Stimulated activated CD4-positive, alpha-beta T cell treated with anti-CD3 and anti-CD28 coated beads, Interleukin-12 subunit alpha, Interleukin-12 subunit beta, amount 100 ng/mL, for 4 hours (primary cell): ENCODE measurements at regions not wholly inside any gene's neighbourhood (a gene's known extent, or its start where the extent isn't known, plus 50 kb on each side); places are given as distances from the start of the nearest gene placed in this dataset.

Experiments
- DNase-seq: peaks from one replicate; pipeline ENCODE4 v3.0.0-alpha.2; 2020

GRCh38 chr1:209454340-209454994 is 129.0 kb upstream of the CAMK1G start:
- DNase-seq, result no peak

GRCh38 chr1:209455145-209455544 is 128.4 kb upstream of the CAMK1G start:
- no peak for DNase-seq

GRCh38 chr1:209455661-209456358 is 127.7 kb upstream of the CAMK1G start:
- DNase-seq, result no peak

DNA sequence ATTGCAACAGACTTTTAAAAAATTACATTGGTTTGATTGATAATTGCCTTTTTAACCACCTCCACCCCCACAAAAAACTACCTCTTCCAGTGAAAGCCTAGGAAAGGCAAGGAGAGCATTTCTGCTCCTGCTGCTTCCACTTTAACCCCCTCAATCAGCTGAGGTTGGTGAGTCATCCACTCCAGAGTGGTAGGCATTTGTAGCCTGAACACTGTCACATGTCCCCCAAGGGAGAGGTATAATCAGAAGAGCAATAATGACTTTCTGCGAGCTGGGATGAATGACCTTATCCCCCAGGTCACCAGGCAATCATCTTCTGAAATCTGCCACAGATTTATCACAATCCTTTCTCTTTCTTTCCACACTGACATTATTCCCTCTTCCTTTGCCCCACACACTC is 126.6 kb upstream of the CAMK1G start:
- DNase-seq, result no peak

DNA sequence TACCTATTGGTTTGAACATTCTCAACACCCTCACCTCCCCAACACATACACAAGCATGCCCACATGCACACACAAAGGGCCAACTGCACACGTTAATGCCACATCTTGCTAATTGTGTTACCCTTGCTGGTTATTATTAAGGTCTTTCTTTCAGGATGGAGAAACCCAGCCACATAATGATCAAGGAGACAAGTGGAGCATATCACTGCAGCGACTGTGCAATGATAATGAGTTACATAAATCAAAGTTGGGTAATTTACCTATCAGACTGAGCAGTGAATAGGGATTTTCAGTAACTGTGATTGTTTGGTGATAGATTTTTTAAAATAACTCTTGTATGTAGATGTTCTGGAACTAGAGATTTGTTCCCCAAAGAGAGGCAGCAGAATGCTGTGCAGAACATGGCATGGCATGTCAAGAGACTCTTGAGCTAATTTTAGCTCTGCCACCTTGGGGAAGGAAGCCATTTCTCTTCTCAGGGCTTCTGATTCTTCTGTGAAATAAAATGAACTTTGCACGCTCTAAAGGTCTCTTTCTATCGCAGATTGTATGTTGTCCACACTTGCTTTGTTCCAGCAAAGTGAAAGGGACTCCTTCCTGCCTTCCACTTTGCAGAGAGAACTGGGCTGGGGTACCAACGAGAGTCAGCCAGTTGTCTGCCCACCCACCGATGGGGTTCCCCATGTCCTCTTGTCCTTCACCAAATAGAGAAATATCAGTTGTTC is 126.0 kb upstream of the CAMK1G start:
- DNase-seq, result no peak

DNA sequence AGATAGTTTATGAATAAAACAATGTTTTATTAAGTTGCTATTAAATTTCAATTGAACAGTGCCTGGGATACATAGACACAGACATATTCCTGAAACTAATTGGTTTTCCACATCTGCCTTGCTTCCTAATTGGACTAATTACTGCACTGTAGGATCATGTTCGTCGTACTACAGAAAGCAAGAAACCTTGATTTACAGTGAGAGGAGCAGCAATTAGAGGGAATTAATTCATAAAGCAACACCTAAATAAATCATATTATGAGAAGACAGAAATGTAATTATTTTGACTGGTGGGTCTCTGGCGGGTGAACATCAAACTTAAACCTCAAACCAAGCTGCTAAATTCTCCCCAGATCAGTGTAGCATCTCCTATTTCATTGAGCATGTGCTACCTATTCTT is 124.6 kb upstream of the CAMK1G start:
- DNase-seq, result no peak

DNA sequence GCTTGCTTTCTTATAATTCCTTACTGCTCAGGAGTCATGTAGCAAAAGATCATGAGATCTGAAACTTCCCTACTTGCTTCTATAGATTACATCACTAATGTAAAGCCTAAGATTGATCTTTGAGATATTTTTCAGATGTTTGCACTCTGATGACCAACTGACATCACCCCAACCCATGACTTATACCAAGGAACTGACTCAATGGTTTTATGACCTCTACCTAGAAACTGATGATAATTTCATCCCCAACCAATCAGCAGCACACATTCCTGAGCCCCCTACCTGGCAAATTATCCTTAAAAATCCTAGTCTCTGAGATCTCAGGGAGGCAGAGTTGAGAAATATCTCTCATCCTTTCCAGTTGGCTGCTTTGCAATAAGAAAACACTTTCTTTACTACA is 122.3 kb upstream of the CAMK1G start:
- no peak for DNase-seq

- DNase-seq, result no peak
Observed at GRCh38 chr1:209462433-209462832, 121.1 kb upstream of the CAMK1G start.

DNA sequence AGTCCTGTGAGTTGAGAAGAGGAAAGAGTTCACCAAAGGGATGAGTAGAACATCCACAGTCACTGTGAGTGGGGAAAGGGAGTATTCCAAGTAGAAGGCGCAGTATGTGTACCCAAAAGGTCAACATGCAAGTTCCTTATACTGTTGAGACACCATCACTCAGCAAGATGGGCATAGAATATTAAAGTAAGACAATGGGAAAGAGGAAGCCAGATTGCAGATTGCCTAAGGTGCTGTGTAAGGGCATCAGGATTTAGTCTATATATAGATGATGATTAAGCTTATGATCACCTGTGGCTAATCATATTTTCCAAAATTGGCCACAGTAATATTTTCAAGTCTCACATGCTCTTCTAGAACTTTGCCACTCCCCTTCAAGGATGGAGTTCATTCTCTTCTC is 120.1 kb upstream of the CAMK1G start:
- DNase-seq, result no peak

DNA sequence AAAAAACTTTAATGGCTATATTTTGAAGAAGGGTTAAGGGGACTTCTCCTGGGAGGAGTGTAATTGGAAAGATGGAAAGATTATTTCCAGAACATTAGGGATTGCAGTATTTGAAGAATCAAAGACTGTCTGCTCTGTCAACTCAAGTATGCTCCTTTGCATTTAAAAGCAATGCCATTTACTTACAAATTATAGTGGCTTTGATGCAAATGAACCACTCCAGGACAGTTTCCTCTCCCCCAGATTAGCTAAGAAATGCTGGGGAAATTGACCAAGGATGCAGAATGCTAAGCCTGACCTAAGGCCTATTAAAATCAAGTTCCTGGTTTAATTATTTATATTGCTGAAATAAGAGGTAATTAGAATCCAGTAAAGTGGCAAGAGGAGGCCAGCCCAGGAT is 110.5 kb upstream of the CAMK1G start:
- DNase-seq, result no peak

DNA sequence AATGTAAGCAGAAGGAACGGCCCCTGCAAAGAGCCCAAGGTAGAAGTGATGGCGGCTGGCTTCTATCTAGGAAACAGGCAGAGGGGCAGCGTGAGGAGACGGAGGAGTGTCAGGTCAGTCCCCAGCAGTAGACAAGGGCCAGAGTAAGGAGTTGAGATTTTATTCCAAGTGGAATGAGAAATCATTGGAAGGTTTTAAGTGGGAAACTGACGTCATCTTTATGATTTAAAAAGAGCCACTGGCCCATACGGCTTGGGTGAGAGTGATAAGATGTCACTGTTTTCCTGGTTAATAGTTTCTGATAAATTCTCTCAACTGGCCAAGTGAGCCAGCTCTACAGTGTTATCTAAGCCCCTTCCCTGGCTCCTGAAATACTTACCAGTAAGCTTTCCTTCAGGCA is 103.2 kb upstream of the CAMK1G start:
- DNase-seq, result no peak

GRCh38 chr1:209483691-209484090 is 99.8 kb upstream of the CAMK1G start:
- DNase-seq, result no peak

DNA sequence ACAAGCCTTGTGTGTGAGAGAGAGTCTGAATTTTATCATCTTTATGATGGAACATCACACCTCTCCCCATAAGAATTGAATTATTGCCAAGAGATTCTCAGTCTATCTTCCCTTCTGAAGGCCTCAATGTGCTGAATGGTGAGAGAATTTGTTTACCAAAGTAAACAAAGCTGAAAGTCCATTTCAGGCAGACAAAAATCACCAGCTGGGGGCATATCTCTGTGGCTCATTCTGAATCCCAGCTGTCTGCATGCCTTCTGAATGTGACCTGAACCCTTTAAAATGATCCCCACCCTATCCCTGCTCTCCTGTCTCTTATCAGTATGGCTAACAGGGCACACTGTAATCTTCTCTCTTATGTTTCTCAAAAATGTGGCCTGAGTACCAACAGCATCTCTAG is 99.1 kb upstream of the CAMK1G start:
- DNase-seq, result no peak

GRCh38 chr1:209485167-209485566 is 98.3 kb upstream of the CAMK1G start:
- DNase-seq, result no peak

DNA sequence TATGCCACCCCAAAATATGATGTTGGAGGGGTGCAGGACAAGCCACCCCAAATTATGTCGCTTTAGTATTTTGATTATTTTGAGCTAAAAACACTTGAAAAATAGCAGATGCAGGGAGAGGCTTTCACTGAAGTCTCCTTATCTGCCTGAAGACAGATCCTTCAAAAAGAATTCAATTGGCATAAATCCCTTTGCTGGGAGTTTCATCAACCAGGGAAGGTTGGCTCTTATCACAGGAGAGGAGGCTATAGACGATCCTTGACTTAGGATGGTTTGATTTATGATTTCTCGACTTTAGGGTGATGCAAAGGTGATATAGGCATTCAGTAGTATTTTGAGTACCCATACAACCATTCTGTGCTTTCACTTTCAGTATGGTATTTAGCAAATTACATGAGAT is 97.8 kb upstream of the CAMK1G start:
- DNase-seq, result no peak

DNA sequence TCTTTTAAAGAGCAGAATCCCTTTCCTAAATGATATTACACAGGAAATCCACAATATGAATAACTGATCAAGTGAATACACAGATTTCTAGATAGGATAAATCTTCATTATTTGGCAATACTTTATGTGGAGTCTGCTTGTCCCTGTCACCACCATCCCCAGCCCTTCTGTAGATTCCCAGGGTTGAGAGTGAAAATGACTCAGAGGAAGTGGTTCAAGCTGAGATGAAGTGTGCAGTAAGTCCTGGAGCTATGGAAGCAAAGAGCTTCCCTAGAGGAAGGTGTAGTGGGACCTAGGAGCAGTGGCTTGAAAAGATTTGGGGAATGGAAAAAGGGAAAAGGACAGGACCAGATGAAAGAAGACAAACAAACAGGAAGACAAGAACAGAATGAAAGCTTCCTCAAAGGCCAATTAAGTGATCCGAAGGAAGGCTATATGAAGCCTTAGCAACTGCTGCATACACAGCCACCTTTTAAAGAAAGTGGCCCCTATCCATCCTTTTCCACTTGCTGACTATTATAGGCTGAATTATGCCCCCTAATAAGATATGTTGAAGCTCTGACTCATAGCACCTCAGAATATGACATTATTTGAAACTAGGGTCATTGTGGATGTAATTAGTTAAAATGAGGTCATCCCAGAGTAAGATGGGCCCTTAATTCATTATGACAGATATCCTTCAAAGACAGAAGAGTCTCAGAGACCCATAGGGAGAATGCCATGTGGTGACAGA is 96.5 kb upstream of the CAMK1G start:
- DNase-seq, result no peak

GRCh38 chr1:209490013-209490412 is 93.5 kb upstream of the CAMK1G start:
- DNase-seq, result no peak

DNA sequence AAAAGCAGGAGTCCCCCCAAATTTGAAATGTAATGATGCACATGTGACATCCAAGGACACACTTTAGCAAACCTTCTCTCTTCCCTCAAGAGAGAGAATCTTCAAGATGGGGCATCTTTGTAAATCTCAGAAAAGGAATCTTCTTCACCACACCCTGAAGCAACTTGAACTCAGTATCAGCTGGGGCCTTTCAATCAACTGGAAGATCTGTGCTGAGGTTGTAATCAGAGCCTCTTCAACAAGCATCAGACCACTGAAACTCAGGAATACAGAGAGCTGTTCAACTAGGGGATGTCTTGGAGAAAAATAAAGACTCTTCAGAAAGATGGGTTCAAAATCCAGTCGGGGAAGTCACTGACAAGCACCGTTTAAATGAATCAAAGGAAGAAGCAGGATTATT is 92.5 kb upstream of the CAMK1G start:
- DNase-seq, result no peak

DNA sequence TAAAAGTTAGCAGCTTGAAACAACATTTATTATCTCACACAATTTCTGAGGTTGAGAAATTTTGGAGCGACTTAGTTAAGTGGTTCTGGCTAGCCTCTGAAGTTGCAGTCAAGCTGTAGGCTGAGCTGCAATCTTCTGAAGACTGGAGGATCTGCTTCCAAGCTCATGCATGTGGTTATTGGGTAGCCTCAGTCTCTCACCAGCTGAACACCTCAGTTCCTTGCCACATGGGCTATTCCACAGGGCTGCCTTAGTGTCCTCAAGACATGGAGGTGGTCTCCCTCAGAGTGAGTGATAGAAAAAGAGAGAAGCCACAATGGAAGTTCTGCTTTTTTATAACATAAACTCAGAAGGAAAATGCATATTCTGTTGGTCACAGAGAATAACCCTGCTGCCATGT is 92.0 kb upstream of the CAMK1G start:
- no peak for DNase-seq

DNA sequence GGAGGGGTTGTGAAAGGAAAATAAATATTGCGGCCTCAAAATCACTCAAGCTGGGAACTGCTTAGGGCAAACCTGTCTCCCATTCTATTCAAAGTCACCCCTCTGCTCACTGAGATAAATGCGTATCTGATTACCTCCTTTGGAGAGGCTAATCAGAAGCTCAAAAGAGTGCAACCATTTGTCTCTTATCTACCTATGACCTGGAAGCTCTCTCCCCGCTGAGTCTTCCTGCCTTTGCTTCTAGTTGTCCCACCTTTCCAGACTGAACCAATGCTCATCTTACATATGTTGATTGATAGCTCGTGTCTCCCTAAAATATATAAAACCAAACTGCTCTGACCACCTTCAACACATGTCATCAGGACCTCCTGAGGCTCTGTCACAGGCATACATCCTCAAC is 91.6 kb upstream of the CAMK1G start:
- DNase-seq, result no peak

GRCh38 chr1:209493559-209493958 is 90.0 kb upstream of the CAMK1G start:
- DNase-seq, result no peak

GRCh38 chr1:209497729-209498128 is 85.8 kb upstream of the CAMK1G start:
- DNase-seq, result no peak

DNA sequence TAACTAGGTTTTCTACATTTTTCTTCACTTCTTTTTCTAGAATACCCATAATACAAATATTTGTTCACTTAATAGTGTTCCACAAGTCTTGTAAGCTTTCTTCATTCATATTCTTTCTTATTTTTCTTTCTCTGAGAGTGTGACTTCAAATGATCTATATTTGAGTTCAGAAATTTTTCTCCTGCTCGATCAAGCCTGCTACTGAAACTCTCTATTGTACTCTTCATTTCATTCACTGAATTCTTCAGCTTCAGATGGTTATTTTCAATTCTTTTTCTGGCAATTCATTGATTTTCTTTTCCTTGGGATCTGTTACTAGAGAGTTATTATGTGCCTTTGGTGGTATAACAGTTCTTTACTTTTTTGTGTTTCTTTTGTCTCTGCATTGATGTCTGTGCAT is 82.5 kb upstream of the CAMK1G start:
- DNase-seq, result no peak

GRCh38 chr1:209503196-209503595 is 80.3 kb upstream of the CAMK1G start:
- no peak for DNase-seq
